ENCODE measurements at regions not wholly inside any gene's neighbourhood (a gene's known extent, or its start where the extent isn't known, plus 50 kb on each side); places are given as distances from the start of the nearest gene placed in this dataset.

DNA sequence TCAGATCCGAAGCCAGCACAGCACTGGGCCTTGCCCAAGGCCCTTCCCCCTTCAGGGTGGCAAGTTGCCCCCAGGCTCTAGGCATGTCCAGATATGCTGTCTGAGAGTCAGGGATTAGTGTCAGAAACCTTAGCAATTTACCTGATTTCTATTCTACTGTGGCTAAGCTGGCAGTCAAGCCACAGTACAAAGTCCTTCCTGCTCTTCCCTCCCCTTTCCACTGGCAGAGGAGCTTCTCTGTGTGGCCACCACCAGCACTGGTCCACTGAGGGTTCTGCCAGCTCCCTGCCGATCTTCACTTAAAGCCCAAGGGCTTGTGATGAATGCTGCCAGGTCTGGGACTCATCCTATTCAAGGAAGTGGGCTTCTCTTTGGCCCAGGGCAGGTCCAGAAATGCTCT lies 324.5 kb upstream of the RPS6KA3 start:
- intact Hi-C loops (cut with DNase I): no loop called here
- TF ChIP-seq, protein P1, sequence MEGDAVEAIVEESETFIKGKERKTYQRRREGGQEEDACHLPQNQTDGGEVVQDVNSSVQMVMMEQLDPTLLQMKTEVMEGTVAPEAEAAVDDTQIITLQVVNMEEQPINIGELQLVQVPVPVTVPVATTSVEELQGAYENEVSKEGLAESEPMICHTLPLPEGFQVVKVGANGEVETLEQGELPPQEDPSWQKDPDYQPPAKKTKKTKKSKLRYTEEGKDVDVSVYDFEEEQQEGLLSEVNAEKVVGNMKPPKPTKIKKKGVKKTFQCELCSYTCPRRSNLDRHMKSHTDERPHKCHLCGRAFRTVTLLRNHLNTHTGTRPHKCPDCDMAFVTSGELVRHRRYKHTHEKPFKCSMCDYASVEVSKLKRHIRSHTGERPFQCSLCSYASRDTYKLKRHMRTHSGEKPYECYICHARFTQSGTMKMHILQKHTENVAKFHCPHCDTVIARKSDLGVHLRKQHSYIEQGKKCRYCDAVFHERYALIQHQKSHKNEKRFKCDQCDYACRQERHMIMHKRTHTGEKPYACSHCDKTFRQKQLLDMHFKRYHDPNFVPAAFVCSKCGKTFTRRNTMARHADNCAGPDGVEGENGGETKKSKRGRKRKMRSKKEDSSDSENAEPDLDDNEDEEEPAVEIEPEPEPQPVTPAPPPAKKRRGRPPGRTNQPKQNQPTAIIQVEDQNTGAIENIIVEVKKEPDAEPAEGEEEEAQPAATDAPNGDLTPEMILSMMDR (IDR thresholded peaks at IDR 0.05): no peak
- DNase-seq: no peak
- Histone ChIP-seq H3K4me3 (no peak overlapping the region), H3K36me3 (no peaks in the 10 kb centered on the region), H3K9ac (ENCODE audit: low read depth in 2 of 2, low read length in 2 of 2) (no peak overlapping the region), H3K27ac (no peak overlapping the region), H3K4me1 (no peaks in the 10 kb centered on the region), H3K9me3 (no peaks in the 10 kb centered on the region), H3K27me3 (no peaks in the 10 kb centered on the region)

DNA sequence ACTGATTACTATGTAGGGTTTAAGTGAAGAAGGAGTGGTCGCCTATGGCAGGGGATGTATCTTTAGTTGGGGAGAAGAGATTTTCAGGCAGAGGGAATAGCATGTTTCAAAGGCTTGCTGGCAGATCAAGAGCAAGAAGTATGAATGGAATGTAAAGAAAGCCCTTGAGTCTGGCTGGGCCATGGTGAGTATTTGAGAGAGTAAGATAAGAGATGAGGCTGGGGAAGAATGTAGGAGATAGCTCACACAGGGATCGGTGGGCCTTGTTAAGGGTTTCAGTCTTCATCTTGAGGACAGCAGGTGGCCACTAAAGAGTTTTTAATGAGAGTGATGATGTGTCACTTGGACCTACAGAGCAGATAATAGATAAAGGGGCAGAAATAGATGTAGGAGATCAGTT lies 319.1 kb upstream of the RPS6KA3 start:
- no peak overlapping the region for H3K4me3 ChIP-seq
- TF ChIP-seq, protein P1 (IDR thresholded peaks at IDR 0.05): no peak
- no peak for DNase-seq
- intact Hi-C loops (cut with DNase I): no loop called here
- H3K27ac ChIP-seq: no peak overlapping the region
- H3K36me3 ChIP-seq: no peaks in the 10 kb centered on the region
- H3K27me3 ChIP-seq: no peaks in the 10 kb centered on the region
- H3K4me1 ChIP-seq: no peaks in the 10 kb centered on the region
- H3K9ac ChIP-seq (ENCODE audit: low read depth in 2 of 2, low read length in 2 of 2): no peak overlapping the region
- H3K9me3 ChIP-seq: no peaks in the 10 kb centered on the region

DNA sequence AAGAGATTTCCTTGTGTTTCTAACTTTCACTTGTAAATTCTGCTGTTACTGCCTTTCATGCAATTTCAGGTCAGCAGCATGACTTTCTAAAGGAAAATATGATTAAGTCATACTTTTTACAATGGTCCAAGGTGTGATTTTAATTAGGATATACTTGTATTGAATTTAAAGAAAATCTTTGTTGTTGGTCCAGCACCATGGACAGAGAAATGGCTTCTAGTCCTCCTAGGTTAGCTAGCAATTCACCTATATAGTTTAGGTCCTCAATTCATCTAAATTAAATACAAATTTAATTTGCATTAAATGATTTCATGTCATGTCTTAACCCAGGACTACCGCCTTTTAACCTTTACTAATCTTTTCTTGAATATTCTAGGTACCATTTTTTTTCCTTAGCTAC lies 304.9 kb upstream of the RPS6KA3 start:
- H3K27ac ChIP-seq: no peak overlapping the region
- no peak overlapping the region for H3K9ac ChIP-seq (ENCODE audit: low read depth in 2 of 2, low read length in 2 of 2)
- no peaks in the 10 kb centered on the region for H3K9me3 ChIP-seq
- no peak for DNase-seq
- H3K27me3 ChIP-seq: no peaks in the 10 kb centered on the region
- intact Hi-C loops (cut with DNase I): no loop called here
- H3K36me3 ChIP-seq: no peaks in the 10 kb centered on the region
- H3K4me1 ChIP-seq: no peaks in the 10 kb centered on the region
- TF ChIP-seq, protein P1 (IDR thresholded peaks at IDR 0.05): no peak
- no peak overlapping the region for H3K4me3 ChIP-seq

DNA sequence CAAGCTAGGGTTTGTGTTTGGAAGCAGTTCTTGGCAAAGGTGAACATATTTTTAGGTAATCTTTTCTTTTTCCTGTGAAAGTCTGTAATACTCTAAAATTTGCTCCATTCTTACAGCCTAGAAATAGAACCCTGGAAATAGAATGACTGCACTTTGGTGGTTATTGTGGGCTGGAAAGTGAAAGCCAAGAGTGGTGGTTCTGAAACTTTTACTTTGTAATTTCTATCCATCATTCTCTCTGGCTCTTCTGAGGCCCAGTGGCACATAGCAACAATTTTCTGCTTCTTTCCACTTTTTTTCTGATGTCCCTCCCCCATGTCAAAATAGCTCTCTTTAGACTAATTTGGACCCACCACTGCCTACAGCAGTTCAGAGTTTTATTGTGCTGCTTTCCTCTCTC lies 300.4 kb upstream of the RPS6KA3 start:
- H3K27ac ChIP-seq: no peak overlapping the region
- no peaks in the 10 kb centered on the region for H3K9me3 ChIP-seq
- no peak for DNase-seq
- TF ChIP-seq, protein P1 (IDR thresholded peaks at IDR 0.05): no peak
- H3K9ac ChIP-seq (ENCODE audit: low read depth in 2 of 2, low read length in 2 of 2): no peak overlapping the region
- no peaks in the 10 kb centered on the region for H3K4me1 ChIP-seq
- no peak overlapping the region for H3K4me3 ChIP-seq
- H3K36me3 ChIP-seq: no peaks in the 10 kb centered on the region
- intact Hi-C loops (cut with DNase I): no loop called here
- no peaks in the 10 kb centered on the region for H3K27me3 ChIP-seq

DNA sequence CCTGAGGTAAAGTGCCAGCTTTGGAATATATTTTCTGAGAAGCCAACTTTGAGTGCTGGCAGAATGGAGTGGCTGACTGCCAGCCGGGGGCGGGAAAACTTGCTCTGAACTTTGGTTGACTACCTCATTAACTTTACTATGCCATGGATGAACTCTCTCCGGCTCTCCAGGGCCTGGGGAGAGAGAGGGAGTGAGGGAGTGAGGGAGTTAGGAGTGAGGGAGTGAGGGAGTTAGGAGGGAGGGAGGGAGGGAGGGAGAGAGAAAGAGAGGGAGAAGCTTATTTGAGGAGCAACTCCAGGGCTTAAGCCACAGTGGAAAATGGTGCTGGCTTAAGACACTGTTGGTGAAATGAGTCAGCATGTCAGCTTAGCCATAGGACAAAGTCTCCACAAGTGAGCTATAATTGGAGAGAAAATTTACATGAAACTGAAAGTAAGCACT lies 280.9 kb upstream of the RPS6KA3 start:
- TF ChIP-seq, protein P1 (IDR thresholded peaks at IDR 0.05): no peak
- Histone ChIP-seq H3K36me3 (no peaks in the 10 kb centered on the region), H3K9me3 (no peaks in the 10 kb centered on the region), H3K4me1 (no peaks in the 10 kb centered on the region), H3K9ac (ENCODE audit: low read depth in 2 of 2, low read length in 2 of 2) (no peak overlapping the region), H3K27ac (no peak overlapping the region), H3K4me3 (no peak overlapping the region), H3K27me3 (no peaks in the 10 kb centered on the region)
- peak; percentile 64 for DNase-seq
- intact Hi-C loops (cut with DNase I): no loop called here

DNA sequence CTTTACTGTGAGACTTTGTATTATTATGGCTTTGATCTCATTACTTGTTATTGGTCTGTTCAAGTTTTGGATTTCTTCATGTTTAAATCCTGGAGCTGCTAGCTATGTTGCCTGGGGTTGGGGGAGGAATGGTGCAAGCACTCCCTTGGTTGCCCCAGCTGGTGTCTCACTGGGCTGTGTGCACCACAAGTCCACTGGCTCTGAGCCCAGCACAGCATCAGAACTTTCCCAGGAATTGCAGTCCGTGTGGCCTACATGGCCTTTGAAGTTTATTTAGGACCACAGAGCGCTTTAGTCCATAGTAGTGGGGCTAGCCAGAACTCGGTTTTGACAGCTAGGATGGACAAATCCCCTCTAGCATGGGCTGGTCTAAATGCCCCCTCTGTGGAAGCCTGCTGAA lies 278.8 kb upstream of the RPS6KA3 start:
- Histone ChIP-seq H3K9me3 (no peaks in the 10 kb centered on the region), H3K27me3 (no peaks in the 10 kb centered on the region), H3K4me1 (no peaks in the 10 kb centered on the region), H3K36me3 (no peaks in the 10 kb centered on the region), H3K9ac (ENCODE audit: low read depth in 2 of 2, low read length in 2 of 2) (no peak overlapping the region), H3K4me3 (no peak overlapping the region), H3K27ac (no peak overlapping the region)
- TF ChIP-seq, protein P1 (IDR thresholded peaks at IDR 0.05): no peak
- DNase-seq: no peak
- intact Hi-C loops (cut with DNase I): no loop called here

Data from colonic mucosa (tissue), 4 donors.